SK-N-SH (cell line): ENCODE measurements at regions not wholly inside any gene's neighbourhood (a gene's known extent, or its start where the extent isn't known, plus 50 kb on each side); places are given as distances from the start of the nearest gene placed in this dataset.

Source experiments
- ELF1 ChIP-seq: IDR thresholded peaks from 2 replicates; pipeline ENCODE4 v1.4.0; 2012
- JUND ChIP-seq: IDR thresholded peaks from 2 replicates; pipeline ENCODE4 v1.4.0; 2012
- POLR2AphosphoS5 ChIP-seq: IDR thresholded peaks from 2 replicates; pipeline ENCODE4 v1.6.1; 2012; ENCODE audit warnings: low read depth, low read length
- SIN3A ChIP-seq: IDR thresholded peaks from 2 replicates; pipeline ENCODE4 v1.6.1; 2012; ENCODE audit warnings: low read depth, mild to moderate bottlenecking, low read length, moderate library complexity, borderline replicate concordance
- YY1 ChIP-seq: IDR thresholded peaks from 2 replicates; pipeline ENCODE4 v1.4.0; 2012; ENCODE audit warnings: low read depth, mild to moderate bottlenecking
- TF ChIP-seq, protein P1 (sequence below): fragments of 200-600 bp; sonication (generic); IDR thresholded peaks from 2 replicates; pipeline ENCODE4 v1.6.1; 2017; ENCODE audit warnings: antibody characterized with exemption, mild to moderate bottlenecking, moderate library complexity

DNA sequence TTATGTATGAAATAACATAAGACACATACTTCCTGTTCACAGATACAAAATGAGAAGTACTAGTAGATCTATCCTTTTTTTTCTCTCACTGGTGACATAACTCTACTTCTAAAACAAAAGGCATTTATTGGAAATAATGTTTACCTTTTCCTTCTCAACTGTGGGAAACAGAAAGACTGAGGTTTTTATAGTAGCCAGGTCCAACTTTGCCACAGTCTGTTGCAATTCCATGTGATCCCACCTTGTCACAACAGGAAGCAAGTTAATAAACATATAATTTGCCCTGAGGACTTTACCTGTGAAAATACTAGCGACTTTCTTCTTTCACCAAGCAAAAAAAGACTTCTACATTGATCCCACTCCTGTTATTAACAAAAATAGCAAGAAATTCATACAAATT lies 475.8 kb downstream of the PDGFC start:
- TF ChIP-seq SIN3A, result no peak
- no peak for TF ChIP-seq YY1
- no peak for TF ChIP-seq ELF1
- TF ChIP-seq POLR2AphosphoS5, result no peak
- TF ChIP-seq JUND, result no peak
- TF ChIP-seq, protein P1, sequence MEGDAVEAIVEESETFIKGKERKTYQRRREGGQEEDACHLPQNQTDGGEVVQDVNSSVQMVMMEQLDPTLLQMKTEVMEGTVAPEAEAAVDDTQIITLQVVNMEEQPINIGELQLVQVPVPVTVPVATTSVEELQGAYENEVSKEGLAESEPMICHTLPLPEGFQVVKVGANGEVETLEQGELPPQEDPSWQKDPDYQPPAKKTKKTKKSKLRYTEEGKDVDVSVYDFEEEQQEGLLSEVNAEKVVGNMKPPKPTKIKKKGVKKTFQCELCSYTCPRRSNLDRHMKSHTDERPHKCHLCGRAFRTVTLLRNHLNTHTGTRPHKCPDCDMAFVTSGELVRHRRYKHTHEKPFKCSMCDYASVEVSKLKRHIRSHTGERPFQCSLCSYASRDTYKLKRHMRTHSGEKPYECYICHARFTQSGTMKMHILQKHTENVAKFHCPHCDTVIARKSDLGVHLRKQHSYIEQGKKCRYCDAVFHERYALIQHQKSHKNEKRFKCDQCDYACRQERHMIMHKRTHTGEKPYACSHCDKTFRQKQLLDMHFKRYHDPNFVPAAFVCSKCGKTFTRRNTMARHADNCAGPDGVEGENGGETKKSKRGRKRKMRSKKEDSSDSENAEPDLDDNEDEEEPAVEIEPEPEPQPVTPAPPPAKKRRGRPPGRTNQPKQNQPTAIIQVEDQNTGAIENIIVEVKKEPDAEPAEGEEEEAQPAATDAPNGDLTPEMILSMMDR, result no peak
